HuH-7.5 (cell line): ENCODE measurements at regions not wholly inside any gene's neighbourhood (a gene's known extent, or its start where the extent isn't known, plus 50 kb on each side); places are given as distances from the start of the nearest gene placed in this dataset.
"Not testable (repeated sequence)": the region's sequence is repeated elsewhere in the genome, so short reads cannot be mapped to it uniquely, and the experiment has no call there.

Experiments used
- DNase-seq: peaks from one replicate; pipeline ENCODE4 v3.0.0; 2011; ENCODE audit warnings: low spot score

- no peak for DNase-seq
Observed at GRCh38 chr12:75705749-75706711, 194.6 kb upstream of the KRR1 start.

- DNase-seq: no peak
Observed at GRCh38 chr12:75704664-75705063, 193.3 kb upstream of the KRR1 start.

- no peak for DNase-seq
Observed at GRCh38 chr12:75704208-75704607, 192.8 kb upstream of the KRR1 start.

- no peak for DNase-seq
Observed at GRCh38 chr12:75703131-75703530, 191.7 kb upstream of the KRR1 start.

GRCh38 chr12:75702477-75703093, 191.2 kb upstream of the KRR1 start:
- DNase-seq: no peak

GRCh38 chr12:75701859-75702258, 190.4 kb upstream of the KRR1 start:
- no peak for DNase-seq

GRCh38 chr12:75699728-75700496, 188.5 kb upstream of the KRR1 start:
- no peak for DNase-seq

GRCh38 chr12:75699251-75699650, 187.8 kb upstream of the KRR1 start:
- DNase-seq: no peak

- DNase-seq: no peak
Observed at GRCh38 chr12:75698052-75698451, 186.6 kb upstream of the KRR1 start.

- DNase-seq: no peak
Observed at GRCh38 chr12:75695926-75696325, 184.5 kb upstream of the KRR1 start.

- no peak for DNase-seq
Observed at GRCh38 chr12:75694534-75695268, 183.3 kb upstream of the KRR1 start.

- DNase-seq: no peak
Observed at GRCh38 chr12:75692876-75693275, 181.5 kb upstream of the KRR1 start.

GRCh38 chr12:75690296-75690955, 179.0 kb upstream of the KRR1 start:
- DNase-seq: no peak

- not testable (repeated sequence) for DNase-seq
Observed at GRCh38 chr12:75686233-75686632, 174.8 kb upstream of the KRR1 start.

GRCh38 chr12:75685617-75686225, 174.3 kb upstream of the KRR1 start:
- DNase-seq: no peak

GRCh38 chr12:75684678-75685616, 173.5 kb upstream of the KRR1 start:
- no peak for DNase-seq

GRCh38 chr12:75683995-75684586, 172.7 kb upstream of the KRR1 start:
- DNase-seq: not testable (repeated sequence)

- no peak for DNase-seq
Observed at GRCh38 chr12:75683220-75683619, 171.8 kb upstream of the KRR1 start.

GRCh38 chr12:75677522-75677921, 166.1 kb upstream of the KRR1 start:
- no peak for DNase-seq
